Mucosa of descending colon (tissue), 3 donors: ENCODE measurements at regions not wholly inside any gene's neighbourhood (a gene's known extent, or its start where the extent isn't known, plus 50 kb on each side); places are given as distances from the start of the nearest gene placed in this dataset.
"Not testable (repeated sequence)": the region's sequence is repeated elsewhere in the genome, so short reads cannot be mapped to it uniquely, and the experiment has no call there.

ENCODE experiments used
- ATAC-seq: fragments of 200-7000 bp; cut with Tn5 transposase; one replicate; pipeline ENCODE4 v1.9.1; 2020; ENCODE audit warnings: mild to moderate bottlenecking, moderate library complexity
- DNase-seq, 3 donors: peaks; one replicate each; pipeline ENCODE4 v3.0.0-alpha.2; 2020
- H3K36me3 ChIP-seq: fragments of 200-600 bp; one replicate; pipeline ENCODE4 v1.8.0; 2021; ENCODE audit warnings: low read depth, mild to moderate bottlenecking
- H3K4me1 ChIP-seq: fragments of 200-600 bp; one replicate; pipeline ENCODE4 v1.8.0; 2021; ENCODE audit warnings: low read depth, mild to moderate bottlenecking
- H3K4me3 ChIP-seq: fragments of 200-600 bp; one replicate; pipeline ENCODE4 v1.8.0; 2021; ENCODE audit warnings: mild to moderate bottlenecking
- H3K9me3 ChIP-seq: fragments of 200-600 bp; one replicate; pipeline ENCODE4 v1.8.0; 2021; ENCODE audit warnings: mild to moderate bottlenecking
- CTCF ChIP-seq: fragments of 200-600 bp; IDR thresholded peaks from one replicate; pipeline ENCODE4 v1.8.0; 2022; ENCODE audit warnings: antibody characterized with exemption, mild to moderate bottlenecking
- intact Hi-C, 2 donors: fragments of 100-400 bp; cut with DNase I in 1 of 2; cut with micrococcal nuclease in 1 of 2; formaldehyde crosslinking; loops; one replicate each; pipeline versions ENCODE4 v1.11.0 to v1.11.1; 2022; cut with DNase I, micrococcal nuclease
- donor health status: DM: no; HTN: no; CAD: no; lungs with moderate emphysema.
- donor health status: DM: no; HTN: no; CAD: no.
- donor health status: DM: no; HTN: yes; CAD: no.

- H3K4me3 ChIP-seq = no peak overlapping the region
- H3K4me1 ChIP-seq = no peaks in the 10 kb centered on the region
- no peaks in the 10 kb centered on the region for H3K36me3 ChIP-seq
- intact Hi-C loops = no loop called here
- no peaks in the 10 kb centered on the region for H3K9me3 ChIP-seq
- no peak for DNase-seq
- no peak for TF ChIP-seq CTCF
- ATAC-seq = no peak
Observed at GRCh38 chr10:46197050-46197449, 89.7 kb upstream of the ANTXRL start.

GRCh38 chr10:46198516-46198915, 88.3 kb upstream of the ANTXRL start:
- ATAC-seq (no peak), DNase-seq (no peak)
- intact Hi-C loops = no loop called here

GRCh38 chr10:46202405-46202804, 84.4 kb upstream of the ANTXRL start:
- ATAC-seq, intact Hi-C loops, DNase-seq, H3K9me3 ChIP-seq, H3K36me3 ChIP-seq, H3K4me3 ChIP-seq, H3K4me1 ChIP-seq: not testable (repeated sequence)

More at GRCh38 chr10:46198516-46198915, 88.3 kb upstream of the ANTXRL start:
- TF ChIP-seq CTCF = no peak
- Histone ChIP-seq H3K36me3 (no peaks in the 10 kb centered on the region), H3K4me1 (no peaks in the 10 kb centered on the region), H3K9me3 (no peaks in the 10 kb centered on the region), H3K4me3 (no peak overlapping the region)

GRCh38 chr10:46204482-46205102, 82.2 kb upstream of the ANTXRL start:
- ATAC-seq, H3K9me3 ChIP-seq, H3K4me1 ChIP-seq, H3K4me3 ChIP-seq, DNase-seq, H3K36me3 ChIP-seq, intact Hi-C loops: not testable (repeated sequence)

GRCh38 chr10:46210427-46210826, 76.4 kb upstream of the ANTXRL start:
- intact Hi-C loops, H3K36me3 ChIP-seq, H3K4me1 ChIP-seq, ATAC-seq, H3K4me3 ChIP-seq, DNase-seq, H3K9me3 ChIP-seq: not testable (repeated sequence)

- H3K4me1 ChIP-seq = no peaks in the 10 kb centered on the region
- intact Hi-C loops = no loop called here
- DNase-seq = no peak
- TF ChIP-seq CTCF = no peak
- H3K36me3 ChIP-seq = no peaks in the 10 kb centered on the region
- no peaks in the 10 kb centered on the region for H3K9me3 ChIP-seq
- no peak for ATAC-seq
- H3K4me3 ChIP-seq = no peak overlapping the region
Observed at GRCh38 chr10:46215426-46215825, 71.4 kb upstream of the ANTXRL start.

- no peak for TF ChIP-seq CTCF
- intact Hi-C loops = no loop called here
- Histone ChIP-seq H3K36me3 (no peaks in the 10 kb centered on the region), H3K4me1 (no peaks in the 10 kb centered on the region), H3K9me3 (no peaks in the 10 kb centered on the region), H3K4me3 (no peak overlapping the region)
- ATAC-seq = no peak
- no peak for DNase-seq
Observed at GRCh38 chr10:46216003-46216634, 70.7 kb upstream of the ANTXRL start.
